ENCODE measurements at regions not wholly inside any gene's neighbourhood (a gene's known extent, or its start where the extent isn't known, plus 50 kb on each side); places are given as distances from the start of the nearest gene placed in this dataset.
"Not testable (repeated sequence)": the region's sequence is repeated elsewhere in the genome, so short reads cannot be mapped to it uniquely, and the experiment has no call there.

DNA sequence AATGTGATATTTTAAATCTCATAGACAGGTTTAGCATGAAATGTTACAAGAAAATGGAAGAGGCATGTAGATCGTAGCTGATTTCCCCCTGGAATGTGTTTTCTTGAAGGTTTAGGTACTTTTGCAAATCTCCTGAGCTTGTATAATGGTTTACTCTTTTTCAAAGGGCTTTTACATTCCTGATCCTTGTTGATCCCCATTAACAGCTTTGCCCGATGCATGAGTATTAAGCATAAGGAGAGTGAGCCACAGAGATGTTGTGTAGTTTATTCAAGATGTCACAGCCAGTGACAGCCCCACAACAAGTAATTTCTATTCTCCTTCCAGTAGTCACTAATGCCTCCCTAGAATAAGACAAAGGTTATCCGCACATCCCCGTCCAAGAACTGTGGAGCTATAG, 103.7 kb downstream of the SKIDA1 start:
- no peak for DNase-seq (ENCODE audit: low spot score)
- no peaks in the 10 kb centered on the region for H3K9me3 Mint-ChIP-seq (ENCODE audit: unreplicated experiment)
- H3K4me3 Mint-ChIP-seq (ENCODE audit: unreplicated experiment): no peak overlapping the region
- no peaks in the 10 kb centered on the region for H3K4me1 Mint-ChIP-seq (ENCODE audit: unreplicated experiment)
- no peak overlapping the region for H3K27ac Mint-ChIP-seq (ENCODE audit: unreplicated experiment)
- no peaks in the 10 kb centered on the region for H3K36me3 Mint-ChIP-seq (ENCODE audit: low read depth, unreplicated experiment)
- TF ChIP-seq, protein P1, sequence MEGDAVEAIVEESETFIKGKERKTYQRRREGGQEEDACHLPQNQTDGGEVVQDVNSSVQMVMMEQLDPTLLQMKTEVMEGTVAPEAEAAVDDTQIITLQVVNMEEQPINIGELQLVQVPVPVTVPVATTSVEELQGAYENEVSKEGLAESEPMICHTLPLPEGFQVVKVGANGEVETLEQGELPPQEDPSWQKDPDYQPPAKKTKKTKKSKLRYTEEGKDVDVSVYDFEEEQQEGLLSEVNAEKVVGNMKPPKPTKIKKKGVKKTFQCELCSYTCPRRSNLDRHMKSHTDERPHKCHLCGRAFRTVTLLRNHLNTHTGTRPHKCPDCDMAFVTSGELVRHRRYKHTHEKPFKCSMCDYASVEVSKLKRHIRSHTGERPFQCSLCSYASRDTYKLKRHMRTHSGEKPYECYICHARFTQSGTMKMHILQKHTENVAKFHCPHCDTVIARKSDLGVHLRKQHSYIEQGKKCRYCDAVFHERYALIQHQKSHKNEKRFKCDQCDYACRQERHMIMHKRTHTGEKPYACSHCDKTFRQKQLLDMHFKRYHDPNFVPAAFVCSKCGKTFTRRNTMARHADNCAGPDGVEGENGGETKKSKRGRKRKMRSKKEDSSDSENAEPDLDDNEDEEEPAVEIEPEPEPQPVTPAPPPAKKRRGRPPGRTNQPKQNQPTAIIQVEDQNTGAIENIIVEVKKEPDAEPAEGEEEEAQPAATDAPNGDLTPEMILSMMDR (IDR thresholded peaks at IDR 0.05; ENCODE audit: unreplicated experiment): no peak
- no peaks in the 10 kb centered on the region for H3K27me3 Mint-ChIP-seq (ENCODE audit: unreplicated experiment)

DNA sequence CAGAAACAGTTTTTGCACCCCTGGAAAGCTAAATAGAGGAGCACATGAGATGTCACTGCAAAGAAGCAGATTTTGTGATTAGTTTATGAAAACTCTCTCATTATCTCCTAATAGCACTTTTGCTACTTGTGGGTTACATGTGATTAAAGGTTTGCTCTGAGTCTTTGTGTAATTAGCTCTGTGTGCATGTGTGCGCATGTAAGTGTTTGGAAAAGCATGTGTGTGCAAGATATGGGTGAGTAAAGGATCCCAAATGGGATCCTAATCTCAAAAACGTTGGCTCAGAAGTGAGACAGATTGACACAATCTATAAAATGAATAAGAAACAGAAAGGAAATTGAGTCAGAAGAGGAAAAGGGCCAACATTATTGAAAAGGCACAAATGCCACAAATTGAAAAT, 104.5 kb downstream of the SKIDA1 start:
- H3K9me3 Mint-ChIP-seq (ENCODE audit: unreplicated experiment): no peaks in the 10 kb centered on the region
- H3K4me1 Mint-ChIP-seq (ENCODE audit: unreplicated experiment): no peaks in the 10 kb centered on the region
- H3K27ac Mint-ChIP-seq (ENCODE audit: unreplicated experiment): no peak overlapping the region
- no peak for DNase-seq (ENCODE audit: low spot score)
- no peaks in the 10 kb centered on the region for H3K36me3 Mint-ChIP-seq (ENCODE audit: low read depth, unreplicated experiment)
- H3K27me3 Mint-ChIP-seq (ENCODE audit: unreplicated experiment): no peaks in the 10 kb centered on the region
- TF ChIP-seq, protein P1 (IDR thresholded peaks at IDR 0.05; ENCODE audit: unreplicated experiment): no peak
- H3K4me3 Mint-ChIP-seq (ENCODE audit: unreplicated experiment): no peak overlapping the region

DNA sequence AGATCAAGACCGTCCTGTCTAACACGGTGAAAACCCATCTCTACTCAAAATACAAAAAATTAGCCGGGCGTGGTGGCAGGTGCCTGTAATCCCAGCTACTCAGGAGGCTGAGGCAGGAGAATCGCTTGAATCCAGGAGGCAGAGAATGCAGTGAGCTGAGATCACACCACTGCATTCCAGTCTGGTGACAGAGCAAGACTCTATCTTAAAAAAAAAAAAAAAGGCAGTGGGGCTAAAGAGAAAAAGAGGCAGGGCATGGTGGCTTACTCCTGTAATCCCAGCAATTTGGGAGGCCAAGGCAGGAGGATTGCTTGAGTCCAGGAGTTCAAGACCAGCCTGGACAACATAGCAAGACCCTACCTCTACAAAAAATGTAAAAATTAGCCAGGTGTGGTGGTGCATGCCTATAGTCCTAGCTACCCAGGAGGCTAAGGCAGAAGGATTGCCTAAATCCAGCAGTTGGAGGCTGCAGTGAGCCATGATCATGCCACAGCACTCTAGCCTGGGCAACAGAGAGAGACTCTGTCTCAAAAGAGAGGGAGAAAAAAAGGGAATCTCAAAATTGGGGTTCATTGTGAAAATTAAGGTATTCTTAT, 106.4 kb downstream of the SKIDA1 start:
- not testable (repeated sequence) for H3K4me1 Mint-ChIP-seq (ENCODE audit: unreplicated experiment); H3K4me3 Mint-ChIP-seq (ENCODE audit: unreplicated experiment); H3K27me3 Mint-ChIP-seq (ENCODE audit: unreplicated experiment); H3K27ac Mint-ChIP-seq (ENCODE audit: unreplicated experiment); H3K36me3 Mint-ChIP-seq (ENCODE audit: low read depth, unreplicated experiment); H3K9me3 Mint-ChIP-seq (ENCODE audit: unreplicated experiment); DNase-seq (ENCODE audit: low spot score)

DNA sequence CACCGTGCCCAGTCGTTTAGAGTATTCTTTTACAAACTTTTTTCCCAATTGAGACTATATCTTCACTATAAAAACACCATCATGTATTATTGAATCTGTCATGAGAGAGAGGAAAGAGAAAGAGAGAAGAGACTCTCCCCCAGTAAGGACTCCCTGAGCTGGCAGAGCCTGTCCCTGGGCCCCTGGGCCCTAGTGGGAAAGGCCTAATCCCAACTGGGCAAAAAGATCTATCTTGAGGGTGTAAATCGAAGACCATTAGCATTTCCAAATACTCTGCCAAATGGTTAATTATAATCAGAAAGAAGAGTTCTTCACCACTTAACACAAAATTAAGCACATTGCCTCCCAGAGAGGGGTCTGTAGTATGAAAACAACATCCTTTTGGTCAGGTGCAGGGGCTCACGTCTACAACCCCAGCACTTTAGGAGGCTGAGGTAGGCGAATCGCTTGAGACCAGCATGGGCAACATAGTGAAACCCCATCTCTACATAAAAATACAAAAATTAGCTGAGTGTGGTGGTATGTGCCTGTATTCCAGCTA, 108.2 kb downstream of the SKIDA1 start:
- H3K36me3 Mint-ChIP-seq (ENCODE audit: low read depth, unreplicated experiment): no peaks in the 10 kb centered on the region
- H3K9me3 Mint-ChIP-seq (ENCODE audit: unreplicated experiment): no peaks in the 10 kb centered on the region
- no peaks in the 10 kb centered on the region for H3K27me3 Mint-ChIP-seq (ENCODE audit: unreplicated experiment)
- no peak overlapping the region for H3K4me3 Mint-ChIP-seq (ENCODE audit: unreplicated experiment)
- TF ChIP-seq, protein P1 (IDR thresholded peaks at IDR 0.05; ENCODE audit: unreplicated experiment): no peak
- no peak for DNase-seq (ENCODE audit: low spot score)
- no peak overlapping the region for H3K27ac Mint-ChIP-seq (ENCODE audit: unreplicated experiment)
- no peaks in the 10 kb centered on the region for H3K4me1 Mint-ChIP-seq (ENCODE audit: unreplicated experiment)

DNA sequence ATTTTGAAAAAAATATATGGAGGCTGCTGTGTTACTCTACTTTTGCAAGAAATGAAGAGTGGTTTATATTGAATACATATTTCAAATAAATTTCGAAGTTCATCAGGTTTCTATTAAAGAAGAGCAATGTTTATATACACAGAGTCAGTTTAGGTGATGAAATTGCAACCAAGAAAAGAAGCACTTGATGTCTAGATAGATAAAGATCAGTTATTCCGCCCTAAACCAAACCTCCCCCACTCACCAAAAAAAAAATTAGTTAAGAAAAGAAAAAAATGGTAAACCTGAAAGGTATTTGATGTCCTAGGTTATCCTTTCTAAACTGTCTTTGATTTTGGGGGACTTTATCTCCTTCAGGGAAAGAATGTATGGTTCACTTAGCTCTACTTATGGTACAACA, 111.8 kb downstream of the SKIDA1 start:
- H3K4me1 Mint-ChIP-seq (ENCODE audit: unreplicated experiment): no peaks in the 10 kb centered on the region
- H3K27ac Mint-ChIP-seq (ENCODE audit: unreplicated experiment): no peak overlapping the region
- no peak for DNase-seq (ENCODE audit: low spot score)
- TF ChIP-seq, protein P1 (IDR thresholded peaks at IDR 0.05; ENCODE audit: unreplicated experiment): no peak
- H3K36me3 Mint-ChIP-seq (ENCODE audit: low read depth, unreplicated experiment): no peaks in the 10 kb centered on the region
- no peak overlapping the region for H3K4me3 Mint-ChIP-seq (ENCODE audit: unreplicated experiment)
- H3K27me3 Mint-ChIP-seq (ENCODE audit: unreplicated experiment): peaks cover 5% of the 10 kb centered on the region
- H3K9me3 Mint-ChIP-seq (ENCODE audit: unreplicated experiment): no peaks in the 10 kb centered on the region
